PC-9 (cell line): ENCODE measurements at regions not wholly inside any gene's neighbourhood (a gene's known extent, or its start where the extent isn't known, plus 50 kb on each side); places are given as distances from the start of the nearest gene placed in this dataset.
A peak's percentile ranks its signal among the peaks of the same experiment; 100 is the strongest.

ENCODE experiments used
- BruUV-seq: library from RNA; stranded (reverse); fragments of 400-500 nt; replicated peaks from 2 replicates; lab custom pipeline; 2021; lab: Mats Ljungman, UMichigan
- CTCF ChIA-PET: fragments of 300-600 bp; sonication (Branson Sonifier 250); formaldehyde crosslinking; loops from one replicate; lab custom pipeline; 2022; ENCODE audit warnings: antibody characterized with exemption; lab: Charles Lee
- POLR2A ChIA-PET: fragments of 300-600 bp; sonication (Branson Sonifier 250); formaldehyde crosslinking; loops from one replicate; lab custom pipeline; 2022; ENCODE audit warnings: antibody characterized with exemption; ENCODE audit not compliant: unreplicated experiment; lab: Charles Lee
- DNase-seq, 2 experiments: peaks; one replicate each; pipeline versions ENCODE4 v3.0.0 to v3.0.0-alpha.2; 2015 to 2022; ENCODE audit warnings: mixed read lengths in 1 of 2
- H2AFZ ChIP-seq: fragments of 200-600 bp; sonication (generic); 2 replicates; pipeline ENCODE4 v1.8.1; 2017; ENCODE audit warnings: antibody characterized with exemption
- H3F3A ChIP-seq: fragments of 200-600 bp; sonication (generic); 2 replicates; pipeline ENCODE4 v1.8.1; 2017; ENCODE audit warnings: antibody characterized with exemption, mild to moderate bottlenecking, low read depth; ENCODE audit not compliant: insufficient read depth
- H3K27ac ChIP-seq: fragments of 200-600 bp; sonication (generic); 2 replicates; pipeline ENCODE4 v1.6.1; 2016; ENCODE audit warnings: mixed run types
- H3K27me3 ChIP-seq: fragments of 200-600 bp; sonication (generic); 2 replicates; pipeline ENCODE4 v1.6.1; 2016; ENCODE audit warnings: low read depth, mixed run types; ENCODE audit not compliant: insufficient read depth
- H3K36me3 ChIP-seq: fragments of 200-600 bp; sonication (generic); 2 replicates; pipeline ENCODE4 v1.6.1; 2016; ENCODE audit warnings: low read depth, mixed run types
- H3K4me1 ChIP-seq: fragments of 200-600 bp; sonication (generic); replicated peaks from 2 replicates; pipeline ENCODE4 v1.6.1; 2016; ENCODE audit warnings: mixed run types; ENCODE audit not compliant: insufficient read depth
- H3K4me2 ChIP-seq: fragments of 200-600 bp; sonication (generic); 2 replicates; pipeline ENCODE4 v1.6.1; 2017; ENCODE audit warnings: mixed run types
- H3K4me3 ChIP-seq: fragments of 200-600 bp; sonication (generic); 2 replicates; pipeline ENCODE4 v1.6.1; 2016; ENCODE audit warnings: mixed run types
- H3K79me2 ChIP-seq: fragments of 200-600 bp; sonication (generic); 2 replicates; pipeline ENCODE4 v1.6.1; 2017; ENCODE audit warnings: low read depth, mixed run types
- H3K9me2 ChIP-seq: fragments of 200-600 bp; sonication (generic); 2 replicates; pipeline ENCODE4 v1.8.1; 2017; ENCODE audit warnings: mild to moderate bottlenecking; ENCODE audit not compliant: insufficient read depth
- H3K9me3 ChIP-seq: fragments of 200-600 bp; sonication (generic); 2 replicates; pipeline ENCODE4 v1.8.1; 2016; ENCODE audit warnings: low read depth; ENCODE audit not compliant: insufficient read depth
- H4K20me1 ChIP-seq: fragments of 200-600 bp; sonication (generic); 2 replicates; pipeline ENCODE4 v1.8.1; 2017; ENCODE audit not compliant: insufficient read depth
- EZH2 ChIP-seq: fragments of 200-600 bp; sonication (generic); IDR thresholded peaks from 2 replicates; pipeline ENCODE4 v1.8.0; 2017; ENCODE audit warnings: antibody characterized with exemption, low read depth
- intact Hi-C: fragments of 100-400 bp; cut with micrococcal nuclease; formaldehyde crosslinking; loops from one replicate; pipeline ENCODE4 v1.10.0; 2022; ENCODE audit not compliant: unreplicated experiment
- TF ChIP-seq, protein P1 (sequence below): fragments of 200-600 bp; sonication (generic); conservative IDR thresholded peaks from 2 replicates; pipeline ENCODE4 v1.6.1; 2017; ENCODE audit warnings: mixed run types, antibody characterized with exemption, mild to moderate bottlenecking, moderate library complexity

DNA sequence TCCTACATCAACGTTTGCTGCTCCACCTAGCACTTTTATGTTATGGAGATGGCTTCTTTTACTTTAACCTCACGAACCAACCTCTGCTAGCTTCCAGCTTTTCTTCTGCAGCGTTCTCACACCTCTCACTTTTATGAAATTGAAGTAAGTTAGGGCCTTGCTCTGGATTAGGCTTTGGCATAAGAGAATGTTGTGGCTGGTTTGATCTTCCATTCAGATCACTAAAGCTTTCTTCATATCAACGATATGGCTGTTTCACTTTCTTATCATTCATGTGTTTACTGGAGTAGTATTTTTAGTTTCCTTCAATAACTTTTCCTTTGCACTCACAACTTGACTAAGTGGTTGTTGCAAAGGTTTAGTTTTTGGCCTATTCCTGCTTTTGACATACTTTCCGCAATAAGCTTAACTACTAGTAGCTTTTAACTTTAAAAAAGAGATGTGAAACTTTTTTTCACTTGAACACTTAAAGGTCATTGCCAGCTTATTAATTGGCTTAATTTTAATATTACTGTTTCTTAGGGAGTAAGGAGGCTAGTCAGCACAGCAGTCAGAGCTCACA, 60.0 kb upstream of the SPRY2 start:
- CTCF ChIA-PET = no interaction called here
- Histone ChIP-seq H3K27ac (no peak overlapping the region), H2AFZ (no peak overlapping the region; the same call in 1 of the 2 replicates), H3K36me3 (no peaks in the 10 kb centered on the region), H3K4me1 (peaks cover 8% of the 10 kb centered on the region; the same call in 1 of the 2 replicates), H3K4me2 (no peak overlapping the region), H3F3A (no peaks in the 10 kb centered on the region), H3K9me3 (no peaks in the 10 kb centered on the region), H3K9me2 (no peaks in the 10 kb centered on the region), H3K79me2 (no peaks in the 10 kb centered on the region), H3K4me3 (no peak overlapping the region), H4K20me1 (no peaks in the 10 kb centered on the region), H3K27me3 (no peaks in the 10 kb centered on the region)
- POLR2A ChIA-PET = interaction anchor here (0.7 kb wide), 1 partner anchor 332 kb away, joined by 4 read pairs; no protein-coding TSS in a partner anchor
- no peak for DNase-seq
- TF ChIP-seq, protein P1, sequence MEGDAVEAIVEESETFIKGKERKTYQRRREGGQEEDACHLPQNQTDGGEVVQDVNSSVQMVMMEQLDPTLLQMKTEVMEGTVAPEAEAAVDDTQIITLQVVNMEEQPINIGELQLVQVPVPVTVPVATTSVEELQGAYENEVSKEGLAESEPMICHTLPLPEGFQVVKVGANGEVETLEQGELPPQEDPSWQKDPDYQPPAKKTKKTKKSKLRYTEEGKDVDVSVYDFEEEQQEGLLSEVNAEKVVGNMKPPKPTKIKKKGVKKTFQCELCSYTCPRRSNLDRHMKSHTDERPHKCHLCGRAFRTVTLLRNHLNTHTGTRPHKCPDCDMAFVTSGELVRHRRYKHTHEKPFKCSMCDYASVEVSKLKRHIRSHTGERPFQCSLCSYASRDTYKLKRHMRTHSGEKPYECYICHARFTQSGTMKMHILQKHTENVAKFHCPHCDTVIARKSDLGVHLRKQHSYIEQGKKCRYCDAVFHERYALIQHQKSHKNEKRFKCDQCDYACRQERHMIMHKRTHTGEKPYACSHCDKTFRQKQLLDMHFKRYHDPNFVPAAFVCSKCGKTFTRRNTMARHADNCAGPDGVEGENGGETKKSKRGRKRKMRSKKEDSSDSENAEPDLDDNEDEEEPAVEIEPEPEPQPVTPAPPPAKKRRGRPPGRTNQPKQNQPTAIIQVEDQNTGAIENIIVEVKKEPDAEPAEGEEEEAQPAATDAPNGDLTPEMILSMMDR = no peak
- TF ChIP-seq EZH2 = no peak
- intact Hi-C loops = no loop called here
- no TSS peak for BruUV-seq

DNA sequence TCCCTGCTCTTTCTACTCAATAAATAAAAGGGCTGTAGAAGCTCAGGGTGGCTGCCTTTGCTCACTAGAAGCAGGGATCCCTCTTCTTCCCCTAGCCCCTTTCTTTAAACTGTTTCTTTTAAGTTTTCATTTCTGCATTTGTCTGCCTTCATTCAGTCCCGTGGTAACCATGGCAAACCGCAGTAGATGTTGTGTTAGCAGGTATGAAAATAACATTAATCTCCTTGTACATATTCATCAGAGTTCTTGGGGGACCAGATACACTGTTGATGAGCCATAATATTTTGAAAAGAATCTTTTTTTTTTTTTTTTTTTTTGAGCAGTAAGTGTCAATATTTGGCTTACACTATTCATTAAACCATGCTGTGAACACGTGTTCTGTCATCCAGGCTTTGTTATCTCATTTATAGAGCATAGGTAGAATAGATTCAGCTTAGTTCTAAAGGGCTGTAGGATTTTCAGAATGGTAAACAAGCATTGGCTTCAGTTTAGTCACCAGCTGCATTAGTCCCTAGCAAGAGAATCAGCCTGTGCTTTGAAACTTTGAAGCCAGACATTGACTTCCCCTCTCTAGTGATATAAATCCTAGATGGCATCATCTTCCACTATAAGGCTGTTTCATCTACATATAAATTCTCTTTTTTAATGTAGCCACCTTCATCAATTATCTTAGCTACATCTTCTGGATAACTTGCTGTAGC, 59.4 kb upstream of the SPRY2 start:
- Histone ChIP-seq H2AFZ (no peak overlapping the region; the same call in 1 of the 2 replicates), H3F3A (no peaks in the 10 kb centered on the region), H3K4me2 (peak overlapping the region; percentile 26), H3K4me1 (peaks cover 8% of the 10 kb centered on the region; the same call in 1 of the 2 replicates), H3K27ac (no peak overlapping the region), H4K20me1 (no peaks in the 10 kb centered on the region), H3K79me2 (no peaks in the 10 kb centered on the region), H3K4me3 (no peak overlapping the region), H3K9me3 (no peaks in the 10 kb centered on the region), H3K27me3 (no peaks in the 10 kb centered on the region), H3K9me2 (no peaks in the 10 kb centered on the region), H3K36me3 (no peaks in the 10 kb centered on the region)
- intact Hi-C loops = no loop called here
- ChIA-PET CTCF (no interaction called here), POLR2A (no interaction called here)
- TF ChIP-seq, protein P1 = no peak
- TF ChIP-seq EZH2 = no peak
- DNase-seq = no peak
- no TSS peak for BruUV-seq

DNA sequence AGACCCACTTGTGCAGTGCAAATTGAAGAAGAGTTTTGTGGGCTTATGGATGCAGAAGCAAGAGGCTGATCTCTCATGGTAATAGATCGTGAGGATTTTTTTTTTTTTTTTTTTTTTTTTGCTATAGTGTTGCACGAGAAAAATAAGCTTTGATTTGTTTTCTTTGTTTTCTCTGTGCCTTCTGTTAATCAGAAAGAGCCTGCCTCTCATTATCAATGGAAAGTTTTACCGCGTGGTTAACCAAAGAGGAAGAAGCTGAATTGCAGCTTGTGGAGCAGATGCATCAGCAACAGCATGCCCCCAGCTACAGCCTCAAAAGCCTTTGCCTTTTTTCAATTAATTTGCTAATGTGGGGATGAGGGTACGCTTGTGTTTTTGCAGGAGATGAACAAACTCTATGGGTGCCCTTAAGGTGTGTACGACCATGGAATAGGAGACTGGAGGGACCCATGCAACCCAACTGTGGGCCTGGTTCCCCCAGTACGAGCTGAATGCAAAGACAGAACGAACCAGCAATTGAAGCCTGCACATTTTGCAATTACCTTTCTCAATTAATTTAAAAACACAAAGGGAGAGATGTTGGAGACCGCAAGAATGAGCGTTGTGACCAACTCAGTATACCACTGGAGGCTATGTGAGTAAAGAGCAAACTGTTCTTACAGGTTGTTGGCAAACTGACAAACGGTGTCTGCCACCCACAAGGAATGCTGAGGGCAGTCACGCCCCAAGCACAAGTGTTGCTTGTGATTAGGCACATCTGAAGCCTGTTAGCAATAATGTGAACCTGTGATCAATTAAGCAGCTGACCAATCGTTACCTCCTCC, 58.6 kb upstream of the SPRY2 start:
- no peaks in the 10 kb centered on the region for H3K9me3 ChIP-seq
- H2AFZ ChIP-seq = peak overlapping the region; percentile 39; the same call in 1 of the 2 replicates
- BruUV-seq = no TSS peak
- ChIA-PET POLR2A (no interaction called here), CTCF (interaction anchor here (0.6 kb wide), 1 partner anchor 580 kb away, joined by 3 read pairs; no protein-coding TSS in a partner anchor)
- peak; percentile 10 to 62 for DNase-seq
- H3K4me3 ChIP-seq = no peak overlapping the region
- no peaks in the 10 kb centered on the region for H3K9me2 ChIP-seq
- TF ChIP-seq EZH2 = no peak
- TF ChIP-seq, protein P1 = no peak
- H3K36me3 ChIP-seq = no peaks in the 10 kb centered on the region
- no peaks in the 10 kb centered on the region for H3K79me2 ChIP-seq
- peaks cover 8% of the 10 kb centered on the region; the same call in 1 of the 2 replicates for H3K4me1 ChIP-seq
- no peak overlapping the region for H3K27ac ChIP-seq
- intact Hi-C loops = no loop called here
- no peaks in the 10 kb centered on the region for H4K20me1 ChIP-seq
- H3F3A ChIP-seq = no peaks in the 10 kb centered on the region
- no peaks in the 10 kb centered on the region for H3K27me3 ChIP-seq
- peak overlapping the region; percentile 26 for H3K4me2 ChIP-seq
